CD14-positive monocyte (primary cell): ENCODE measurements at regions not wholly inside any gene's neighbourhood (a gene's known extent, or its start where the extent isn't known, plus 50 kb on each side); places are given as distances from the start of the nearest gene placed in this dataset.

ENCODE experiments used
- DNase-seq, 3 donors: peaks; one replicate each; pipeline ENCODE4 v3.0.0-alpha.2; 2011 to 2022
- H2AFZ ChIP-seq: 2 replicates; pipeline ENCODE4 v1.6.0; 2012; ENCODE audit warnings: mild to moderate bottlenecking, low read depth, low read length, inconsistent platforms; ENCODE audit not compliant: insufficient read depth, poor library complexity, severe bottlenecking
- H3K27ac ChIP-seq, 2 donors: 1 replicate in 1 of 2; 2 replicates in 1 of 2; pipeline ENCODE4 v1.5.1; 2012 to 2013; ENCODE audit warnings: low read length in 2 of 2, control low read depth in 1 of 2, inconsistent platforms in 1 of 2, low read depth in 1 of 2, mild to moderate bottlenecking in 1 of 2
- H3K27me3 ChIP-seq, 2 donors: one replicate each; pipeline versions ENCODE4 v1.6.0 to v1.6.1; 2011 to 2013; ENCODE audit warnings: low read length in 2 of 2; ENCODE audit not compliant: control insufficient read depth in 2 of 2, insufficient read depth in 2 of 2
- H3K36me3 ChIP-seq, 2 donors: replicated peaks in 1 of 2; 1 replicate in 1 of 2; 2 replicates in 1 of 2; pipeline versions ENCODE4 v1.5.1 to v1.6.1; 2012 to 2013; ENCODE audit warnings: low read length in 2 of 2, control low read depth in 1 of 2, inconsistent platforms in 1 of 2, mild to moderate bottlenecking in 1 of 2; ENCODE audit not compliant: insufficient read depth in 2 of 2, control insufficient read depth in 1 of 2
- H3K4me1 ChIP-seq, 2 donors: 1 replicate in 1 of 2; 2 replicates in 1 of 2; pipeline versions ENCODE4 v1.5.1 to v1.6.1; 2012 to 2013; ENCODE audit warnings: low read length in 2 of 2, control low read depth in 1 of 2, inconsistent platforms in 1 of 2, mild to moderate bottlenecking in 1 of 2, moderate library complexity in 1 of 2; ENCODE audit not compliant: insufficient read depth in 2 of 2, control insufficient read depth in 1 of 2
- H3K4me2 ChIP-seq: replicated peaks from 2 replicates; pipeline ENCODE3; 2012; ENCODE audit warnings: low read length, moderate library complexity, mild to moderate bottlenecking; ENCODE audit not compliant: poor library complexity, severe bottlenecking; ENCODE audit errors: extremely low read depth
- H3K4me3 ChIP-seq, 3 experiments: fragments of 200-600 bp in 1 of 3; sonication (generic) in 1 of 3; replicated peaks in 1 of 3; 1 replicate in 2 of 3; 2 replicates in 1 of 3; pipeline ENCODE4 v1.5.1; 2011 to 2013; ENCODE audit warnings: low read length in 3 of 3, mild to moderate bottlenecking in 3 of 3, control low read depth in 2 of 3, low read depth in 2 of 3, inconsistent platforms in 1 of 3, moderate library complexity in 1 of 3
- H3K79me2 ChIP-seq: 2 replicates; pipeline ENCODE4 v1.6.0; 2012; ENCODE audit warnings: mild to moderate bottlenecking, control low read depth, inconsistent platforms, low read length, moderate library complexity; ENCODE audit not compliant: insufficient read depth
- H3K9ac ChIP-seq: 2 replicates; pipeline ENCODE4 v1.6.0; 2017; ENCODE audit warnings: low read length, mild to moderate bottlenecking; ENCODE audit not compliant: insufficient read depth, poor library complexity, severe bottlenecking
- H3K9me3 ChIP-seq, 2 donors: replicated peaks in 1 of 2; 1 replicate in 1 of 2; 2 replicates in 1 of 2; pipeline versions ENCODE4 v1.5.1 to v1.6.1; 2012 to 2013; ENCODE audit warnings: low read length in 2 of 2, control low read depth in 1 of 2; ENCODE audit not compliant: control insufficient read depth in 1 of 2, insufficient read depth in 1 of 2
- H4K20me1 ChIP-seq: 2 replicates; pipeline ENCODE4 v1.6.0; 2012; ENCODE audit warnings: mild to moderate bottlenecking, low read length, control low read depth, moderate library complexity; ENCODE audit not compliant: insufficient read depth
- H3K27ac Mint-ChIP-seq, 7 donors: one replicate each; pipeline ENCODE4 v1.8.0; 2020; ENCODE audit warnings: mild to moderate bottlenecking in 7 of 7, mixed read lengths in 7 of 7, moderate library complexity in 6 of 7, inconsistent platforms in 2 of 7
- H3K27me3 Mint-ChIP-seq, 3 donors: one replicate each; pipeline ENCODE4 v1.8.0; 2021 to 2022; ENCODE audit warnings: low read depth in 3 of 3, mild to moderate bottlenecking in 3 of 3, mixed read lengths in 3 of 3, moderate library complexity in 3 of 3, inconsistent platforms in 1 of 3
- H3K36me3 Mint-ChIP-seq, 2 donors: one replicate each; pipeline ENCODE4 v1.8.0; 2020; ENCODE audit warnings: mixed read lengths in 2 of 2, inconsistent platforms in 1 of 2, mild to moderate bottlenecking in 1 of 2
- H3K4me1 Mint-ChIP-seq: one replicate; pipeline ENCODE4 v1.8.0; 2020; ENCODE audit warnings: mild to moderate bottlenecking, mixed read lengths
- H3K4me3 Mint-ChIP-seq, 2 donors: one replicate each; pipeline ENCODE4 v1.8.0; 2020; ENCODE audit warnings: mild to moderate bottlenecking in 2 of 2, mixed read lengths in 2 of 2, moderate library complexity in 1 of 2
- H3K9me3 Mint-ChIP-seq, 7 donors: one replicate each; pipeline ENCODE4 v1.8.0; 2020 to 2022; ENCODE audit warnings: mixed read lengths in 7 of 7, mild to moderate bottlenecking in 6 of 7, moderate library complexity in 6 of 7, inconsistent platforms in 2 of 7
- CTCF ChIP-seq: fragments of 200-600 bp; IDR thresholded peaks from one replicate; pipeline ENCODE4 v1.8.0; 2022; ENCODE audit warnings: antibody characterized with exemption, mild to moderate bottlenecking
- WGBS: methylation state at CpG from one replicate; pipeline ENCODE4 v1.1.5; 2013; ENCODE audit warnings: missing lambda C conversion rate; ENCODE audit not compliant: insufficient coverage; 5-methylcytosine and 5-hydroxymethylcytosine counted together
- intact Hi-C, 2 donors: fragments of 100-400 bp; cut with micrococcal nuclease; formaldehyde crosslinking; loops; one replicate each; pipeline versions ENCODE4 v1.15.0 to v1.15.1; 2023

- no peak for DNase-seq
- WGBS: 88% methylated on average over 2 of the region's 4 CpGs
Measured at GRCh38 chr11:28878025-28878424, 769.8 kb downstream of the METTL15 start.

GRCh38 chr11:28877340-28877739 is 769.2 kb downstream of the METTL15 start:
- H3K79me2 ChIP-seq: no peaks in the 10 kb centered on the region

More at GRCh38 chr11:28878025-28878424, 769.8 kb downstream of the METTL15 start:
- no peaks in the 10 kb centered on the region for H3K27me3 Mint-ChIP-seq
- no peaks in the 10 kb centered on the region for H4K20me1 ChIP-seq
- intact Hi-C loops: no loop called here
- H3K4me1 ChIP-seq: no peaks in the 10 kb centered on the region
- no peak overlapping the region for H3K27ac Mint-ChIP-seq
- no peak overlapping the region for H3K27ac ChIP-seq
- H3K9me3 ChIP-seq: peaks cover 0 to 2% of the 10 kb centered on the region in 2 donors
- H3K9me3 Mint-ChIP-seq: peaks cover 0 to 8% (median under 1%) of the 10 kb centered on the region in 7 donors
- no peak for TF ChIP-seq CTCF
- H3K4me3 ChIP-seq: no peak overlapping the region
- no peaks in the 10 kb centered on the region for H3K36me3 ChIP-seq
- no peaks in the 10 kb centered on the region for H3K27me3 ChIP-seq
- no peak overlapping the region for H3K4me3 Mint-ChIP-seq
- no peak overlapping the region for H3K9ac ChIP-seq
- H3K4me1 Mint-ChIP-seq: no peaks in the 10 kb centered on the region
- no peak overlapping the region for H2AFZ ChIP-seq
- H3K36me3 Mint-ChIP-seq: no peaks in the 10 kb centered on the region
- H3K79me2 ChIP-seq: no peaks in the 10 kb centered on the region
- H3K4me2 ChIP-seq: no peak overlapping the region

More at GRCh38 chr11:28877340-28877739, 769.2 kb downstream of the METTL15 start:
- Mint-ChIP-seq H3K4me1 (no peaks in the 10 kb centered on the region), H3K9me3 (peaks cover 0 to 3% (median 0%) of the 10 kb centered on the region in 7 donors), H3K27ac (no peak overlapping the region), H3K36me3 (no peaks in the 10 kb centered on the region), H3K4me3 (no peak overlapping the region), H3K27me3 (no peaks in the 10 kb centered on the region)
- no peak for DNase-seq
- no peak overlapping the region for H3K4me3 ChIP-seq
- no peak for TF ChIP-seq CTCF
- H2AFZ ChIP-seq: no peak overlapping the region
- no peaks in the 10 kb centered on the region for H3K4me1 ChIP-seq
- intact Hi-C loops: no loop called here
- H3K27ac ChIP-seq: no peak overlapping the region
- no peaks in the 10 kb centered on the region for H3K36me3 ChIP-seq
- no peaks in the 10 kb centered on the region for H3K27me3 ChIP-seq
- H3K9me3 ChIP-seq: peaks cover 0 to 2% of the 10 kb centered on the region in 2 donors
- H3K9ac ChIP-seq: no peak overlapping the region
- no peaks in the 10 kb centered on the region for H4K20me1 ChIP-seq
- H3K4me2 ChIP-seq: no peak overlapping the region
